ENCODE measurements at regions not wholly inside any gene's neighbourhood (a gene's known extent, or its start where the extent isn't known, plus 50 kb on each side); places are given as distances from the start of the nearest gene placed in this dataset.
"Not testable (repeated sequence)": the region's sequence is repeated elsewhere in the genome, so short reads cannot be mapped to it uniquely, and the experiment has no call there.

- no peak for DNase-seq (ENCODE audit: low read depth in 1 of 2, low spot score in 1 of 2)
These were observed 118.5 kb upstream of the OTUD4 start for GRCh38 chr4:145298885-145299284.

GRCh38 chr4:145297556-145297955 lies 117.2 kb upstream of the OTUD4 start:
- DNase-seq (ENCODE audit: low read depth in 1 of 2, low spot score in 1 of 2): no peak

GRCh38 chr4:145295547-145295946 lies 115.2 kb upstream of the OTUD4 start:
- DNase-seq (ENCODE audit: low read depth in 1 of 2, low spot score in 1 of 2): no peak

GRCh38 chr4:145295122-145295521 lies 114.7 kb upstream of the OTUD4 start:
- no peak for DNase-seq (ENCODE audit: low read depth in 1 of 2, low spot score in 1 of 2)

- DNase-seq (ENCODE audit: low read depth in 1 of 2, low spot score in 1 of 2): no peak
These were observed 113.3 kb upstream of the OTUD4 start for GRCh38 chr4:145293658-145294057.

- no peak for DNase-seq (ENCODE audit: low read depth in 1 of 2, low spot score in 1 of 2)
These were observed 110.6 kb upstream of the OTUD4 start for GRCh38 chr4:145290955-145291354.

- no peak for DNase-seq (ENCODE audit: low read depth in 1 of 2, low spot score in 1 of 2)
These were observed 109.2 kb upstream of the OTUD4 start for GRCh38 chr4:145289403-145290076.

- no peak for DNase-seq (ENCODE audit: low read depth in 1 of 2, low spot score in 1 of 2)
These were observed 107.0 kb upstream of the OTUD4 start for GRCh38 chr4:145287351-145287750.

GRCh38 chr4:145285928-145286327 lies 105.5 kb upstream of the OTUD4 start:
- DNase-seq (ENCODE audit: low read depth in 1 of 2, low spot score in 1 of 2): no peak

- DNase-seq (ENCODE audit: low read depth in 1 of 2, low spot score in 1 of 2): no peak
These were observed 103.5 kb upstream of the OTUD4 start for GRCh38 chr4:145283909-145284308.

- no peak for DNase-seq (ENCODE audit: low read depth in 1 of 2, low spot score in 1 of 2)
These were observed 101.6 kb upstream of the OTUD4 start for GRCh38 chr4:145281951-145282350.

GRCh38 chr4:145281224-145281623 lies 100.8 kb upstream of the OTUD4 start:
- no peak for DNase-seq (ENCODE audit: low read depth in 1 of 2, low spot score in 1 of 2)

GRCh38 chr4:145280541-145280940 lies 100.2 kb upstream of the OTUD4 start:
- DNase-seq (ENCODE audit: low read depth in 1 of 2, low spot score in 1 of 2): no peak

- no peak for DNase-seq (ENCODE audit: low read depth in 1 of 2, low spot score in 1 of 2)
These were observed 99.0 kb upstream of the OTUD4 start for GRCh38 chr4:145279122-145279960.

- DNase-seq (ENCODE audit: low read depth in 1 of 2, low spot score in 1 of 2): no peak
These were observed 98.1 kb upstream of the OTUD4 start for GRCh38 chr4:145278341-145279121.

- DNase-seq (ENCODE audit: low read depth in 1 of 2, low spot score in 1 of 2): no peak
These were observed 96.6 kb upstream of the OTUD4 start for GRCh38 chr4:145277011-145277410.

- no peak for DNase-seq (ENCODE audit: low read depth in 1 of 2, low spot score in 1 of 2)
These were observed 95.7 kb upstream of the OTUD4 start for GRCh38 chr4:145276050-145276449.

- DNase-seq (ENCODE audit: low read depth in 1 of 2, low spot score in 1 of 2): no peak
These were observed 90.8 kb upstream of the OTUD4 start for GRCh38 chr4:145271194-145271593.

GRCh38 chr4:145266881-145267280 lies 86.5 kb upstream of the OTUD4 start:
- no peak for DNase-seq (ENCODE audit: low read depth in 1 of 2, low spot score in 1 of 2)

- DNase-seq (ENCODE audit: low read depth in 1 of 2, low spot score in 1 of 2): no peak
These were observed 79.7 kb upstream of the OTUD4 start for GRCh38 chr4:145260091-145260490.

GRCh38 chr4:145255311-145255710 lies 74.9 kb upstream of the OTUD4 start:
- DNase-seq (ENCODE audit: low read depth in 1 of 2, low spot score in 1 of 2): not testable (repeated sequence)

- no peak for DNase-seq (ENCODE audit: low read depth in 1 of 2, low spot score in 1 of 2)
These were observed 71.8 kb upstream of the OTUD4 start for GRCh38 chr4:145252190-145252589.

Measured in activated CD4-positive, alpha-beta T cell treated with anti-CD3 and anti-CD28 coated beads, Interleukin-2, amount 50 U/mL, for 24 hours (primary cell).